VCaP (cell line): ENCODE measurements at regions not wholly inside any gene's neighbourhood (a gene's known extent, or its start where the extent isn't known, plus 50 kb on each side); places are given as distances from the start of the nearest gene placed in this dataset.

Source experiments
- H3K27ac ChIP-seq: fragments of 450-650 bp; 2 replicates; pipeline ENCODE4 v1.5.1; 2017
- TF ChIP-seq, protein P1 (sequence below): fragments of 450-650 bp; conservative IDR thresholded peaks from 2 replicates; pipeline ENCODE4 v1.5.1; 2017; ENCODE audit warnings: mild to moderate bottlenecking, moderate library complexity

GRCh38 chr20:11794525-11794924, 123.2 kb upstream of the BTBD3 start:
- TF ChIP-seq, protein P1, sequence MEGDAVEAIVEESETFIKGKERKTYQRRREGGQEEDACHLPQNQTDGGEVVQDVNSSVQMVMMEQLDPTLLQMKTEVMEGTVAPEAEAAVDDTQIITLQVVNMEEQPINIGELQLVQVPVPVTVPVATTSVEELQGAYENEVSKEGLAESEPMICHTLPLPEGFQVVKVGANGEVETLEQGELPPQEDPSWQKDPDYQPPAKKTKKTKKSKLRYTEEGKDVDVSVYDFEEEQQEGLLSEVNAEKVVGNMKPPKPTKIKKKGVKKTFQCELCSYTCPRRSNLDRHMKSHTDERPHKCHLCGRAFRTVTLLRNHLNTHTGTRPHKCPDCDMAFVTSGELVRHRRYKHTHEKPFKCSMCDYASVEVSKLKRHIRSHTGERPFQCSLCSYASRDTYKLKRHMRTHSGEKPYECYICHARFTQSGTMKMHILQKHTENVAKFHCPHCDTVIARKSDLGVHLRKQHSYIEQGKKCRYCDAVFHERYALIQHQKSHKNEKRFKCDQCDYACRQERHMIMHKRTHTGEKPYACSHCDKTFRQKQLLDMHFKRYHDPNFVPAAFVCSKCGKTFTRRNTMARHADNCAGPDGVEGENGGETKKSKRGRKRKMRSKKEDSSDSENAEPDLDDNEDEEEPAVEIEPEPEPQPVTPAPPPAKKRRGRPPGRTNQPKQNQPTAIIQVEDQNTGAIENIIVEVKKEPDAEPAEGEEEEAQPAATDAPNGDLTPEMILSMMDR: no peak
- H3K27ac ChIP-seq: no peak overlapping the region

- TF ChIP-seq, protein P1: no peak
- no peak overlapping the region for H3K27ac ChIP-seq
Observed at GRCh38 chr20:11795071-11795615, 122.5 kb upstream of the BTBD3 start.

- TF ChIP-seq, protein P1: no peak
- peak overlapping the region; percentile 53; the same call in 1 of the 2 replicates for H3K27ac ChIP-seq
Observed at GRCh38 chr20:11796026-11796425, 121.7 kb upstream of the BTBD3 start.

DNA sequence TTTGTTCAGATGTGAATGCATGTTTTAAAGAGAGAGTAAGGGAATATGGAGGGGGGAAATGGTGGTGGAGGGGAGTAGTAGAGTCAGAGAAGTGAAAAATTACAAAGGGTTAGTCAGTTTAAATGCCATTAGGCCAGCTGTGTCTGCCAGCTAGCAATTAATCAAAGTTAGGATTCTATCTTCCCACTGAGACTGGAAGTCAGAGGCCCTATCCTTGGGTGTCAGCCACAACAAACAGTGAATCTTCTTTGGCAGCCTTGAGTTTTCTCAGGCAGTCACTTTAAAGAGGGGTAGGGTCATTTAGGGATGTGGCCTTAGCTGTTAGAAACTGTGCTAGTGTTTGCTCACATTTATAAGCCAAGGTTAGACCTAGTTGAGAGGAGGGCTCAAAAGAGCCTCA, 120.5 kb upstream of the BTBD3 start:
- TF ChIP-seq, protein P1: no peak
- H3K27ac ChIP-seq: peak overlapping the region; percentile 53

GRCh38 chr20:11799281-11799684, 118.4 kb upstream of the BTBD3 start:
- TF ChIP-seq, protein P1: no peak
- H3K27ac ChIP-seq: no peak overlapping the region

GRCh38 chr20:11807054-11808048, 110.3 kb upstream of the BTBD3 start:
- no peak overlapping the region for H3K27ac ChIP-seq
- TF ChIP-seq, protein P1: no peak

- no peak overlapping the region for H3K27ac ChIP-seq
- TF ChIP-seq, protein P1: no peak
Observed at GRCh38 chr20:11808841-11809240, 108.9 kb upstream of the BTBD3 start.
